ENCODE measurements at regions not wholly inside any gene's neighbourhood (a gene's known extent, or its start where the extent isn't known, plus 50 kb on each side); places are given as distances from the start of the nearest gene placed in this dataset.
"Not testable (repeated sequence)": the region's sequence is repeated elsewhere in the genome, so short reads cannot be mapped to it uniquely, and the experiment has no call there.

GRCh38 chr1:227508431-227508830 lies 54.9 kb upstream of the ZNF678 start:
- no peak for DNase-seq

GRCh38 chr1:227506490-227507393 lies 56.6 kb upstream of the ZNF678 start:
- not testable (repeated sequence) for DNase-seq

GRCh38 chr1:227496045-227496444 lies 67.3 kb upstream of the ZNF678 start:
- not testable (repeated sequence) for DNase-seq

- DNase-seq: not testable (repeated sequence)
These were observed 69.3 kb upstream of the ZNF678 start for GRCh38 chr1:227493863-227494551.

GRCh38 chr1:227490478-227490877 lies 72.9 kb upstream of the ZNF678 start:
- no peak for DNase-seq

- DNase-seq: no peak
These were observed 73.4 kb upstream of the ZNF678 start for GRCh38 chr1:227490001-227490400.

- DNase-seq: no peak
These were observed 73.8 kb upstream of the ZNF678 start for GRCh38 chr1:227489572-227489971.

GRCh38 chr1:227487606-227488005 lies 75.8 kb upstream of the ZNF678 start:
- DNase-seq: no peak

- no peak for DNase-seq
These were observed 76.8 kb upstream of the ZNF678 start for GRCh38 chr1:227486559-227486958.

- DNase-seq: no peak
These were observed 81.4 kb upstream of the ZNF678 start for GRCh38 chr1:227482023-227482299.

- not testable (repeated sequence) for DNase-seq
These were observed 89.3 kb upstream of the ZNF678 start for GRCh38 chr1:227474072-227474471.

- DNase-seq: no peak
These were observed 90.6 kb upstream of the ZNF678 start for GRCh38 chr1:227472772-227473171.

GRCh38 chr1:227470688-227471087 lies 92.7 kb upstream of the ZNF678 start:
- DNase-seq: no peak

- no peak for DNase-seq
These were observed 93.6 kb upstream of the ZNF678 start for GRCh38 chr1:227469708-227470107.

- DNase-seq: no peak
These were observed 97.2 kb upstream of the ZNF678 start for GRCh38 chr1:227466039-227466645.

- no peak for DNase-seq
These were observed 98.1 kb upstream of the ZNF678 start for GRCh38 chr1:227465256-227465655.

- no peak for DNase-seq
These were observed 103.4 kb upstream of the ZNF678 start for GRCh38 chr1:227459977-227460376.

- DNase-seq: no peak
These were observed 104.0 kb upstream of the ZNF678 start for GRCh38 chr1:227459326-227459841.

GRCh38 chr1:227454686-227455085 lies 108.7 kb upstream of the ZNF678 start:
- no peak for DNase-seq

- DNase-seq: no peak
These were observed 109.6 kb upstream of the ZNF678 start for GRCh38 chr1:227453631-227454355.

GRCh38 chr1:227451954-227452353 lies 111.4 kb upstream of the ZNF678 start:
- DNase-seq: no peak

GRCh38 chr1:227451057-227451456 lies 112.3 kb upstream of the ZNF678 start:
- no peak for DNase-seq

GRCh38 chr1:227450489-227450888 lies 112.9 kb upstream of the ZNF678 start:
- no peak for DNase-seq
